ENCODE measurements at regions not wholly inside any gene's neighbourhood (a gene's known extent, or its start where the extent isn't known, plus 50 kb on each side); places are given as distances from the start of the nearest gene placed in this dataset.

GRCh38 chr9:104301755-104302154 is 202.3 kb upstream of the OR13F1 start:
- TF ChIP-seq, protein P1, sequence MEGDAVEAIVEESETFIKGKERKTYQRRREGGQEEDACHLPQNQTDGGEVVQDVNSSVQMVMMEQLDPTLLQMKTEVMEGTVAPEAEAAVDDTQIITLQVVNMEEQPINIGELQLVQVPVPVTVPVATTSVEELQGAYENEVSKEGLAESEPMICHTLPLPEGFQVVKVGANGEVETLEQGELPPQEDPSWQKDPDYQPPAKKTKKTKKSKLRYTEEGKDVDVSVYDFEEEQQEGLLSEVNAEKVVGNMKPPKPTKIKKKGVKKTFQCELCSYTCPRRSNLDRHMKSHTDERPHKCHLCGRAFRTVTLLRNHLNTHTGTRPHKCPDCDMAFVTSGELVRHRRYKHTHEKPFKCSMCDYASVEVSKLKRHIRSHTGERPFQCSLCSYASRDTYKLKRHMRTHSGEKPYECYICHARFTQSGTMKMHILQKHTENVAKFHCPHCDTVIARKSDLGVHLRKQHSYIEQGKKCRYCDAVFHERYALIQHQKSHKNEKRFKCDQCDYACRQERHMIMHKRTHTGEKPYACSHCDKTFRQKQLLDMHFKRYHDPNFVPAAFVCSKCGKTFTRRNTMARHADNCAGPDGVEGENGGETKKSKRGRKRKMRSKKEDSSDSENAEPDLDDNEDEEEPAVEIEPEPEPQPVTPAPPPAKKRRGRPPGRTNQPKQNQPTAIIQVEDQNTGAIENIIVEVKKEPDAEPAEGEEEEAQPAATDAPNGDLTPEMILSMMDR (IDR thresholded peaks at IDR 0.05; ENCODE audit: low read depth, low read length, missing input control): no peak
- TF ChIP-seq, protein P2, sequence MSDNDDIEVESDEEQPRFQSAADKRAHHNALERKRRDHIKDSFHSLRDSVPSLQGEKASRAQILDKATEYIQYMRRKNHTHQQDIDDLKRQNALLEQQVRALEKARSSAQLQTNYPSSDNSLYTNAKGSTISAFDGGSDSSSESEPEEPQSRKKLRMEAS (IDR thresholded peaks at IDR 0.05): no peak
- no peak for TF ChIP-seq JUND (IDR thresholded peaks at IDR 0.05)
- TF ChIP-seq, protein P3, sequence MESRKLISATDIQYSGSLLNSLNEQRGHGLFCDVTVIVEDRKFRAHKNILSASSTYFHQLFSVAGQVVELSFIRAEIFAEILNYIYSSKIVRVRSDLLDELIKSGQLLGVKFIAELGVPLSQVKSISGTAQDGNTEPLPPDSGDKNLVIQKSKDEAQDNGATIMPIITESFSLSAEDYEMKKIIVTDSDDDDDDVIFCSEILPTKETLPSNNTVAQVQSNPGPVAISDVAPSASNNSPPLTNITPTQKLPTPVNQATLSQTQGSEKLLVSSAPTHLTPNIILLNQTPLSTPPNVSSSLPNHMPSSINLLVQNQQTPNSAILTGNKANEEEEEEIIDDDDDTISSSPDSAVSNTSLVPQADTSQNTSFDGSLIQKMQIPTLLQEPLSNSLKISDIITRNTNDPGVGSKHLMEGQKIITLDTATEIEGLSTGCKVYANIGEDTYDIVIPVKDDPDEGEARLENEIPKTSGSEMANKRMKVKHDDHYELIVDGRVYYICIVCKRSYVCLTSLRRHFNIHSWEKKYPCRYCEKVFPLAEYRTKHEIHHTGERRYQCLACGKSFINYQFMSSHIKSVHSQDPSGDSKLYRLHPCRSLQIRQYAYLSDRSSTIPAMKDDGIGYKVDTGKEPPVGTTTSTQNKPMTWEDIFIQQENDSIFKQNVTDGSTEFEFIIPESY (IDR thresholded peaks at IDR 0.05): no peak
- no peak for TF ChIP-seq ATF3 (IDR thresholded peaks at IDR 0.05)

Data from liver (tissue), 3 donors.